ENCODE measurements at regions not wholly inside any gene's neighbourhood (a gene's known extent, or its start where the extent isn't known, plus 50 kb on each side); places are given as distances from the start of the nearest gene placed in this dataset.

DNA sequence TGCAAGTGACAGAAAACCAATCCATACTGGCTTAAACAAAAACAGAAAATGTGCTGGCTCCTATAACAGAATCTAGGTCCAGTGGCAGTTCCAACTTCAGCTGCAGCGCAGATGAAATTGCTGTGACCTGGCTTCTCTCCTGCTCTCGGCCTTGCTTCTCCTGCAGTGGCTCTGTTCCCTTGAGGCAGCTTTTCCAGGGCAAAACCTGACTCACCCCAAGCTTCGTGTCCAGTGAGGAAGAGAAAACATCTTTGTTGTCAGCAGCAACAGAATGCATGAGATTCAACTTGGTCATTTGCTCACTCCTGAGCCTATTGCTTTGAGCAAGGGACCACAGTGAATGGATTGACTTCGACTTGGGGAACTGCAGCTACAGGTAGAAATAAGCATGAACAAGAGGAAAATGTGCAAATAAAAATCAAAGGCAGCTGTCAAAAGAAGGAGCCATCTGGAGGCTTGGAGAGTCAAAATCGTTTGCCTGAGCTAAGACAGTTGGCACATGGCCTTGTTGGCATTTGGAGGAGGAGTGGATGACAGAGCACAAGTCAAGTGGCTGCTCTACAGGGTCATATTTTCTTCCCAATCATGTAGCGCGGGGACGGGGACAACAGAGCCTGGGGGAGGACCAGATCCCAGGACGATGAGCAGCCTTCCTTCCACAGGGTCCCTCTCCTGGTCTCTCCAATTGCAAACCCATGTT lies 523.4 kb downstream of the FGF9 start:
- no peaks in the 10 kb centered on the region for H3K9me3 Mint-ChIP-seq

DNA sequence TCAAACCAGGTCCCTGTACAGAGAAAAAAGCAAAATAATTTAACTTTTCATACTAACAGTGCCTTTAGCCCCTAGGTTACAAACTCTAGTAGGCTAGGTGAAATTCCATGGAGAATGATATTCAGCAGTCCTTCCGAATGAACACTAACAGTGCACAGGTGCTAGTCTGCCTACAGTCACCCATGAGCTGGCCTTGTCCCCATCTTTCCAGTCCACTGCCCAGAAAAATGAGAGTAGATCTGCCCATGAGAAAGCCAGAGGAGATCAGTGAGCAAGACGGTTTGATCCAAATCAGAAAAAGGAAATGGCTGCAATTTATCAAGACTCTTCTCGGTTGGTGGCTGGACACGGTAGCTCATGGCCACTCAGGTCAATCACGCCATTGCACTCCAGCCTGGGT lies 524.9 kb downstream of the FGF9 start:
- DNase-seq (ENCODE audit: low spot score in 2 of 2), result no peak
- ATAC-seq, result no peak
- Mint-ChIP-seq H3K4me1 (peaks cover 5% of the 10 kb centered on the region), H3K27ac (no peak overlapping the region), H3K36me3 (no peaks in the 10 kb centered on the region), H3K9me3 (no peaks in the 10 kb centered on the region), H3K4me3 (no peak overlapping the region)

More for the DNA sequence above, 523.4 kb downstream of the FGF9 start:
- no peak for DNase-seq (ENCODE audit: low spot score in 2 of 2)
- H3K27ac Mint-ChIP-seq, result no peak overlapping the region
- ATAC-seq, result no peak
- H3K4me1 Mint-ChIP-seq, result peaks cover 5% of the 10 kb centered on the region
- H3K4me3 Mint-ChIP-seq, result no peak overlapping the region
- H3K36me3 Mint-ChIP-seq, result no peaks in the 10 kb centered on the region

- H3K36me3 Mint-ChIP-seq, result no peaks in the 10 kb centered on the region
- no peak for DNase-seq (ENCODE audit: low spot score in 2 of 2)
- no peaks in the 10 kb centered on the region for H3K9me3 Mint-ChIP-seq
- no peak overlapping the region for H3K27ac Mint-ChIP-seq
- no peak for ATAC-seq
- peaks cover 5% of the 10 kb centered on the region for H3K4me1 Mint-ChIP-seq
- H3K4me3 Mint-ChIP-seq, result no peak overlapping the region
Measured at GRCh38 chr13:22196777-22197176, 525.9 kb downstream of the FGF9 start.

DNA sequence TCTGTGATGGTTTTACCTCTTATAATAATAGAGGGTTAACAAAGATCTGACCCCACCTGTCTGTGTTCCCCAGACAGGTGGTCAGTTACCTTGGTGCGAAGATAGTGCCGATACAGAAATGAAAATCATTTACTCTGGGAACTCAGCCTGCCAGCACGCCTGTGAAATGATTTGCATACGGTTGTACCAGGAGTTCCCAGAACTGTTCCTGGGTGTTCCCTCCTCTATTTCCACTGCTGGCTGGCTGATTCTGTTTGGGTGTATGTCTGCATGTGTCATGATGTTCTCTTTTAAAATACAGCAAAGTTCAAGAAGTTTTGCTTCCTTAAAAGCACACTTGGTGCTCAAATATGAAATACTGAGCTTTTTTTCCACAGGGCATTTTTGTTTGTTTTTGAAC lies 527.1 kb downstream of the FGF9 start:
- Mint-ChIP-seq H3K4me1 (peaks cover 5% of the 10 kb centered on the region), H3K9me3 (no peaks in the 10 kb centered on the region), H3K27ac (no peak overlapping the region), H3K4me3 (no peak overlapping the region), H3K36me3 (no peaks in the 10 kb centered on the region)
- ATAC-seq (no peak), DNase-seq (ENCODE audit: low spot score in 2 of 2) (no peak)

GRCh38 chr13:22198641-22199217 lies 527.9 kb downstream of the FGF9 start:
- ATAC-seq (no peak), DNase-seq (ENCODE audit: low spot score in 2 of 2) (no peak)
- H3K4me1 Mint-ChIP-seq, result no peaks in the 10 kb centered on the region
- no peaks in the 10 kb centered on the region for H3K36me3 Mint-ChIP-seq
- no peaks in the 10 kb centered on the region for H3K9me3 Mint-ChIP-seq
- no peak overlapping the region for H3K27ac Mint-ChIP-seq
- no peak overlapping the region for H3K4me3 Mint-ChIP-seq

DNA sequence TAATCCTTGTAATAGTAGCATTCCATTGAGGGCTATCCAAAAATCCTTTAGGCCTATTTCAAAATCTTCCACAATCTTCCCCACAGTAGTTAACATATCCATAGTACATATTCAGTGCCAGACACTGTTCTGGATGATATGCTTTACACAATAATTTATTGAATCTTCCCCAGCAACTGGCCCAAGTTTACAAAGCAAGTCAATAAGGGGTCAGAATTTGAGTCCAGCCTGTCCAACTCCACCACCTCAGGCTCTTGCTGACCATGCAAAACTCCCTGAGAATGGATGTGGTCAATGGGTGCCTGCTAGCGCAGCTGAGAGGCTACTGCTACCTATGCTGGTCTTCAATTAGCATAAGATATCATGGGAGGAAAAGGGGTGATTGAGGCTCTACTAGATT lies 529.6 kb downstream of the FGF9 start:
- H3K36me3 Mint-ChIP-seq, result no peaks in the 10 kb centered on the region
- no peak overlapping the region for H3K27ac Mint-ChIP-seq
- no peak overlapping the region for H3K4me3 Mint-ChIP-seq
- H3K9me3 Mint-ChIP-seq, result no peaks in the 10 kb centered on the region
- ATAC-seq (no peak), DNase-seq (ENCODE audit: low spot score in 2 of 2) (no peak)
- no peaks in the 10 kb centered on the region for H3K4me1 Mint-ChIP-seq

- H3K36me3 Mint-ChIP-seq, result no peaks in the 10 kb centered on the region
- no peaks in the 10 kb centered on the region for H3K4me1 Mint-ChIP-seq
- no peak overlapping the region for H3K27ac Mint-ChIP-seq
- H3K9me3 Mint-ChIP-seq, result no peaks in the 10 kb centered on the region
- H3K4me3 Mint-ChIP-seq, result no peak overlapping the region
- DNase-seq (ENCODE audit: low spot score in 2 of 2), result no peak
- no peak for ATAC-seq
Measured at GRCh38 chr13:22201375-22201925, 530.6 kb downstream of the FGF9 start.

DNA sequence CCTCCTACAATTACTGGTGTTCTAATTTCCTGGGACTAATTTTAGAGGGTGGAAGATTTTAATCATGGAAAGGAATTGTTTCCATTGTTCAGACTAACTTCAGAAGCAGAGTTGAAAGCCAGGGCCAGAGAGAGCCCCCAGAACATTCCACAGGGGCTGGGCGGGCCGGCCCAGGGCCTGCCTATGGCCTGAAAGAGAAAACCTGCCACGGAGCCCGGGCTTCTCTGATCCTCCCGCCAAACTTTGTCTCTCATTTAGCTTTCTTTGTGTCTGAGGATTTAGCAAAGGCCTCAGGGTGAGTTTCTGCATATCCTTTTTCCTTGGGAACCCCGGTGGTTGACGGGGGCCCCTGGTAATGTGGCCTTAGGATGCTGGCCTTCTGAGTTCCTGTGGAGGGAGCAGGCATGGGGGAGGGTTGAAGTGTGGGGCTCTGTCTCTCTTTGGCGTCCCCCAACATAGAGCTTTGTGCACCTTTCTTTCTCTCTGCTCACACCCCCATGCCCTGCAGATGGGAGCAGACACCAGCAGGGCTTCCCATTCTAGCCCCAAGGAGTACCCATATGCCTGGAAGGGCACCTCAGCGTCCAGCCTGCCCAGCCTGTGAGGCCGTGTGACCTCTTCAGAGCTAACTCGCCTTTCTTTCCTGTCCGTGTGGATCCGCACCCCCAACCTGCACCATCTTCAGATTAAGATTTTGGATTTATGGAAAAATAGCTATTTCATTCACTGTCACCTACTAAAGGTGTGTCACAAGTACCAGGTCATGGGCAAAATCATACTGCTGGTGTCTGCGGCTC lies 539.5 kb downstream of the FGF9 start:
- Mint-ChIP-seq H3K4me1 (peaks cover 11% of the 10 kb centered on the region), H3K27ac (no peak overlapping the region), H3K9me3 (no peaks in the 10 kb centered on the region), H3K4me3 (no peak overlapping the region), H3K36me3 (no peaks in the 10 kb centered on the region)
- ATAC-seq, result no peak
- no peak for DNase-seq (ENCODE audit: low spot score in 2 of 2)

DNA sequence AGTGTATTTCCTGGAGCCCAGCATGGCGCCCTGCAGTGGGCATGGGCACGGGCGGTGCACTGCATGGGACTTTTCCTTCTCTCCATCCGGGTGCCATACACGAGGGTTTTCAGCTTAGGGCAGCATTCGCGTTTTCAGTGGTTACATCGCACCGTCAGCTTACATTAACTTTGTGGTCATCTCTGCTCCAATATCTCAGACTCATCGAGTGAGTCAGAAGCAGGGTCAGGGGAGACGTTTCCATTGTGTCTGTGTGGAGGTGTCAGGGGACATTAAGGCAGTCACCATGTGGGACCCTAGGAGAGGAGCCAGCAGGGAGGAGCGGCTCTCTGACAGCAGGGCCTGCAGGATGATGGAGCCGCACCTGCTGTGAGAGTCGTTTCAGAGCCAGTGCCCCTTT lies 541.0 kb downstream of the FGF9 start:
- Mint-ChIP-seq H3K4me1 (peaks cover 11% of the 10 kb centered on the region), H3K27ac (peak overlapping the region; percentile 26), H3K36me3 (no peaks in the 10 kb centered on the region), H3K4me3 (no peak overlapping the region), H3K9me3 (no peaks in the 10 kb centered on the region)
- ATAC-seq (peak; percentile 50), DNase-seq (ENCODE audit: low spot score in 2 of 2) (no peak)

- Mint-ChIP-seq H3K4me3 (no peak overlapping the region), H3K9me3 (no peaks in the 10 kb centered on the region), H3K36me3 (no peaks in the 10 kb centered on the region), H3K4me1 (peaks cover 8% of the 10 kb centered on the region), H3K27ac (peak overlapping the region; percentile 26)
- no peak for DNase-seq (ENCODE audit: low spot score in 2 of 2)
- ATAC-seq, result no peak
Measured at GRCh38 chr13:22212576-22212975, 541.7 kb downstream of the FGF9 start.

DNA sequence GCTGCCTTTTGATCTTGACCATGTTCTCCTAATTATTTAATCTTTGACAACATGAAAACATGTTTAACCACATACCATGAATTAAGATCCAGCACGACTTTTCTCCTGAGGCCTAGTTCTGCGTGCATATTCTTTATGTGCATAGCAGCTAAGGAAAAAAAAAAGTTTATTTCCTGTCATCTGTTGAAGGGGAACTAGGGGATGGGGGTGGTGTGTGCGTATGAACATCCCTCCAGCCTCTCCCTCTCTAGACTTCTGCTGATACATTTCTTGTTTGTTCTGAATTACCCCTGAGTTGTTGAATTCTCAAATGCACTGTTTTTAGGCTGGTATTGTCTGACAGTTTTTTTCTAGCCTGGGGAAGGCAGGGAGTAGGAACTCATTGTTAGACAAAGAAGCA lies 543.3 kb downstream of the FGF9 start:
- DNase-seq (ENCODE audit: low spot score in 2 of 2), result no peak
- no peak for ATAC-seq
- Mint-ChIP-seq H3K9me3 (no peaks in the 10 kb centered on the region), H3K36me3 (no peaks in the 10 kb centered on the region), H3K27ac (no peak overlapping the region), H3K4me1 (peaks cover 5% of the 10 kb centered on the region), H3K4me3 (no peak overlapping the region)

DNA sequence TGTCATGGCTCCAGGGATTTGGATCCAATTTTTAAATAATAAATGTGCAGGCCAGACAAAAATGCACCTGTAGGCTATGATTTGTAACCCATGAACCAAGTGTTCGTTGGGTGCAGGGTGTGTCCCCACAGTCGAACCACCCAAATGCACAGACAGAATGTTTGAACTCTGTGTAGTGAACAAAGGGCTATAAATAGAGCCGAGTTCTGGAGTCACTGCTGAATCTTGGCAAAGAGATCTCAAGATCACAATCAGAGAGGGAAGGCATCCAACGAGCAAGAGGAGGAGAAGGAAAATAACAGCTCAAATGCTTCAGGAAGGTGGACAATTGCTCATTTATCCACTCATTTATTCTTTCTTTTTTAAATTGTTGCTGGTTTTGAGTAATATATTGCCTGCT lies 547.9 kb downstream of the FGF9 start:
- Mint-ChIP-seq H3K4me1 (no peaks in the 10 kb centered on the region), H3K9me3 (no peaks in the 10 kb centered on the region), H3K4me3 (no peak overlapping the region), H3K36me3 (no peaks in the 10 kb centered on the region), H3K27ac (no peak overlapping the region)
- DNase-seq (ENCODE audit: low spot score in 2 of 2) (no peak), ATAC-seq (no peak)

- Mint-ChIP-seq H3K4me3 (no peak overlapping the region), H3K4me1 (no peaks in the 10 kb centered on the region), H3K36me3 (no peaks in the 10 kb centered on the region), H3K27ac (no peak overlapping the region), H3K9me3 (no peaks in the 10 kb centered on the region)
- no peak for ATAC-seq
- DNase-seq (ENCODE audit: low spot score in 2 of 2), result no peak
Measured at GRCh38 chr13:22219709-22220108, 548.8 kb downstream of the FGF9 start.

- Mint-ChIP-seq H3K9me3 (no peaks in the 10 kb centered on the region), H3K4me3 (no peak overlapping the region), H3K4me1 (no peaks in the 10 kb centered on the region), H3K27ac (no peak overlapping the region), H3K36me3 (no peaks in the 10 kb centered on the region)
- DNase-seq (ENCODE audit: low spot score in 2 of 2) (no peak), ATAC-seq (no peak)
Measured at GRCh38 chr13:22220151-22221135, 549.6 kb downstream of the FGF9 start.

- Mint-ChIP-seq H3K27ac (no peak overlapping the region), H3K4me1 (no peaks in the 10 kb centered on the region), H3K4me3 (no peak overlapping the region), H3K36me3 (no peaks in the 10 kb centered on the region), H3K9me3 (no peaks in the 10 kb centered on the region)
- no peak for DNase-seq (ENCODE audit: low spot score in 2 of 2)
- ATAC-seq, result no peak
Measured at GRCh38 chr13:22223411-22223810, 552.5 kb downstream of the FGF9 start.

All from stimulated activated effector memory CD8-positive, alpha-beta T cell treated with anti-CD3 and anti-CD28 coated beads, Interleukin-12 subunit alpha, Interleukin-12 subunit beta, amount 100 ng/mL, for 72 hours (primary cell).